Astrocyte (in vitro differentiated cells and primary cell): ENCODE measurements at regions not wholly inside any gene's neighbourhood (a gene's known extent, or its start where the extent isn't known, plus 50 kb on each side); places are given as distances from the start of the nearest gene placed in this dataset.

Experiments used
- EZH2 ChIP-seq: IDR thresholded peaks from 2 replicates; pipeline ENCODE4 v1.6.1; 2012; ENCODE audit warnings: mild to moderate bottlenecking, low read length, inconsistent platforms; ENCODE audit not compliant: insufficient read depth
- TF ChIP-seq, protein P1 (sequence below): IDR thresholded peaks from 2 replicates; pipeline ENCODE4 v1.5.1; 2011; ENCODE audit warnings: low read depth, mild to moderate bottlenecking, inconsistent platforms, low read length, moderate library complexity; ENCODE audit not compliant: insufficient read depth

DNA sequence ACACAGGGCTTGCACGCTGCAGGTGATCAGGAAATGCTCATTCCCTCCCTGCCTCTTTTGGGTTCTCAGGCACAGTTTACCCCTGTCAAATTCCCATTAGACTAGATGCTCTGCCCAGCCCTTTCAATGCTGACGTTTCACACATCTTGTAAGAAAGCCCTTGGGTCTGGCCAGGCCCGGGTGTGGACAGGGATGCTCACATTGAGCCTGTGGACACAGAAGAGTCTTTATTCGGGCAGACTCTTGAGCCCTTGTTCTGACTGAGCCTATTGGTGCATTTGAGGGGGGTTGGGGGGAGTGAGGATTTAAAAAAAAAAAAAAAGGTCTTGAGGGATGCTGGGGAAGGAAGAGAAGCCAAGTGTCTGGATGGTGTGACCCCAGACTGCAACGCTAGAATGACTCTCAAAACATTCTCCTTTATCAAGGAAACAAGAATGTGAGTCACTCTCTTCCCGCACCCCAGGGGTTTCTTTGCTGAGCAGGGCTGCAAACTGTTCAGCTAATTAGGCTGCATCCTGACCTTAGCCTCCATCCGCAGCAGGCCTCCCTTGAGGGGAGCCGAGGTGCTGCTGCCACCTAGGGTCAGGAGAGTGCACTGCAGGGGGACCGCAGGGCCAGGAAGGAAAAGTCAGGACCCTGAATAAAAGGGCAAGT, 53.6 kb upstream of the TMEM72 start:
- TF ChIP-seq, protein P1, sequence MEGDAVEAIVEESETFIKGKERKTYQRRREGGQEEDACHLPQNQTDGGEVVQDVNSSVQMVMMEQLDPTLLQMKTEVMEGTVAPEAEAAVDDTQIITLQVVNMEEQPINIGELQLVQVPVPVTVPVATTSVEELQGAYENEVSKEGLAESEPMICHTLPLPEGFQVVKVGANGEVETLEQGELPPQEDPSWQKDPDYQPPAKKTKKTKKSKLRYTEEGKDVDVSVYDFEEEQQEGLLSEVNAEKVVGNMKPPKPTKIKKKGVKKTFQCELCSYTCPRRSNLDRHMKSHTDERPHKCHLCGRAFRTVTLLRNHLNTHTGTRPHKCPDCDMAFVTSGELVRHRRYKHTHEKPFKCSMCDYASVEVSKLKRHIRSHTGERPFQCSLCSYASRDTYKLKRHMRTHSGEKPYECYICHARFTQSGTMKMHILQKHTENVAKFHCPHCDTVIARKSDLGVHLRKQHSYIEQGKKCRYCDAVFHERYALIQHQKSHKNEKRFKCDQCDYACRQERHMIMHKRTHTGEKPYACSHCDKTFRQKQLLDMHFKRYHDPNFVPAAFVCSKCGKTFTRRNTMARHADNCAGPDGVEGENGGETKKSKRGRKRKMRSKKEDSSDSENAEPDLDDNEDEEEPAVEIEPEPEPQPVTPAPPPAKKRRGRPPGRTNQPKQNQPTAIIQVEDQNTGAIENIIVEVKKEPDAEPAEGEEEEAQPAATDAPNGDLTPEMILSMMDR, result peak; percentile 98
- no peak for TF ChIP-seq EZH2
